HEK293 (cell line): ENCODE measurements at regions not wholly inside any gene's neighbourhood (a gene's known extent, or its start where the extent isn't known, plus 50 kb on each side); places are given as distances from the start of the nearest gene placed in this dataset.

Source experiments
- CTCF ChIA-PET: fragments of 350-600 bp; formaldehyde crosslinking; extraction: SDS; loops from one replicate; lab custom pipeline; 2021; ENCODE audit warnings: antibody characterized with exemption; lab: Yijun Ruan, JAX
- POLR2A ChIA-PET: fragments of 300-600 bp; formaldehyde crosslinking; extraction: SDS; loops from one replicate; lab custom pipeline; 2020; ENCODE audit warnings: antibody characterized with exemption, inconsistent platforms; lab: Yijun Ruan, JAX
- H3K27ac ChIP-seq: fragments of 200-500 bp; sonication (Bioruptor generic); 2 replicates; pipeline ENCODE4 v1.5.1; 2014; ENCODE audit warnings: low read depth, low read length, control low read depth, inconsistent platforms; ENCODE audit errors: extremely low read depth
- H3K36me3 ChIP-seq, 2 experiments: fragments of 200-500 bp in 1 of 2; sonication (Bioruptor generic) in 1 of 2; 1 replicate in 1 of 2; 2 replicates in 1 of 2; pipeline ENCODE4 v1.5.1; 2014 to 2017; ENCODE audit warnings: inconsistent platforms in 2 of 2, low read length in 2 of 2; ENCODE audit not compliant: control insufficient read depth in 2 of 2, insufficient read depth in 1 of 2
- H3K4me1 ChIP-seq: fragments of 200-500 bp; sonication (Bioruptor generic); 2 replicates; pipeline ENCODE4 v1.5.1; 2014; ENCODE audit warnings: mild to moderate bottlenecking, low read length, inconsistent platforms; ENCODE audit not compliant: control insufficient read depth, insufficient read depth
- H3K4me3 ChIP-seq: 2 replicates; pipeline ENCODE4 v1.5.1; 2011; ENCODE audit warnings: low read depth, mild to moderate bottlenecking, control low read depth, low read length, moderate library complexity
- H3K9me3 ChIP-seq: fragments of 200-500 bp; sonication (Bioruptor generic); 2 replicates; pipeline ENCODE4 v1.5.1; 2014; ENCODE audit warnings: low read depth, low read length, inconsistent platforms; ENCODE audit not compliant: control insufficient read depth, insufficient read depth
- SETDB1 ChIP-seq: IDR thresholded peaks from one replicate; pipeline ENCODE4 v1.6.1; 2017; ENCODE audit warnings: mild to moderate bottlenecking, low read length, moderate library complexity, mixed read lengths; ENCODE audit not compliant: insufficient read length
- SP3 ChIP-seq: fragments of 450-650 bp; formaldehyde crosslinking; IDR thresholded peaks from 2 replicates; pipeline ENCODE4 v1.5.1; 2016; ENCODE audit warnings: missing biosample characterization, missing genetic modification characterization
- TRIM28 ChIP-seq: IDR thresholded peaks from 2 replicates; pipeline ENCODE4 v1.6.1; 2011; ENCODE audit warnings: low read length, control low read depth, borderline replicate concordance
- ZNF121 ChIP-seq: fragments of 450-650 bp; formaldehyde crosslinking; IDR thresholded peaks from 2 replicates; pipeline ENCODE4 v1.5.1; 2016; ENCODE audit warnings: missing biosample characterization, missing genetic modification characterization
- ZNF132 ChIP-seq: fragments of 450-650 bp; formaldehyde crosslinking; IDR thresholded peaks from 2 replicates; pipeline ENCODE4 v1.5.1; 2017; ENCODE audit warnings: missing biosample characterization, missing genetic modification characterization, borderline replicate concordance
- ZNF2 ChIP-seq: fragments of 450-650 bp; formaldehyde crosslinking; IDR thresholded peaks from 2 replicates; pipeline ENCODE4 v1.5.1; 2016; ENCODE audit warnings: missing biosample characterization, missing genetic modification characterization
- ZNF23 ChIP-seq: fragments of 450-650 bp; formaldehyde crosslinking; IDR thresholded peaks from 2 replicates; pipeline ENCODE4 v1.5.1; 2016; ENCODE audit warnings: missing biosample characterization, missing genetic modification characterization, borderline replicate concordance
- ZNF302 ChIP-seq: fragments of 450-650 bp; formaldehyde crosslinking; IDR thresholded peaks from 2 replicates; pipeline ENCODE4 v1.5.1; 2016; ENCODE audit warnings: missing biosample characterization, missing genetic modification characterization, low read depth
- ZNF335 ChIP-seq: fragments of 450-650 bp; formaldehyde crosslinking; conservative IDR thresholded peaks from 2 replicates; pipeline ENCODE4 v1.5.1; 2016; ENCODE audit warnings: missing biosample characterization, missing genetic modification characterization
- ZNF416 ChIP-seq: fragments of 450-650 bp; formaldehyde crosslinking; IDR thresholded peaks from 2 replicates; pipeline ENCODE4 v1.5.1; 2016; ENCODE audit warnings: missing biosample characterization, missing genetic modification characterization
- ZNF48 ChIP-seq: fragments of 450-650 bp; formaldehyde crosslinking; IDR thresholded peaks from 2 replicates; pipeline ENCODE4 v1.5.1; 2016; ENCODE audit warnings: missing biosample characterization, missing genetic modification characterization
- ZNF548 ChIP-seq: fragments of 450-650 bp; formaldehyde crosslinking; IDR thresholded peaks from 2 replicates; pipeline ENCODE4 v1.5.1; 2016; ENCODE audit warnings: missing biosample characterization, missing genetic modification characterization
- ZNF585B ChIP-seq: fragments of 450-650 bp; formaldehyde crosslinking; IDR thresholded peaks from 2 replicates; pipeline ENCODE4 v1.5.1; 2016; ENCODE audit warnings: missing biosample characterization, missing genetic modification characterization
- ZNF654 ChIP-seq: fragments of 450-650 bp; formaldehyde crosslinking; IDR thresholded peaks from 2 replicates; pipeline ENCODE4 v1.5.1; 2016; ENCODE audit warnings: low read depth, missing biosample characterization, missing genetic modification characterization
- ZNF664 ChIP-seq: fragments of 450-650 bp; formaldehyde crosslinking; IDR thresholded peaks from 2 replicates; pipeline ENCODE4 v1.5.1; 2016; ENCODE audit warnings: missing biosample characterization, missing genetic modification characterization
- ZNF837 ChIP-seq: fragments of 450-650 bp; formaldehyde crosslinking; IDR thresholded peaks from 2 replicates; pipeline ENCODE4 v1.5.1; 2016; ENCODE audit warnings: missing biosample characterization, missing genetic modification characterization
- TF ChIP-seq, protein P1 (sequence below): fragments of 450-650 bp; formaldehyde crosslinking; IDR thresholded peaks from 2 replicates; pipeline ENCODE4 v1.5.1; 2016; ENCODE audit warnings: missing biosample characterization, missing genetic modification characterization
- TF ChIP-seq, protein P2 (sequence below): fragments of 450-650 bp; formaldehyde crosslinking; IDR thresholded peaks from 2 replicates; pipeline ENCODE4 v1.5.1; 2016; ENCODE audit warnings: missing biosample characterization, missing genetic modification characterization
- TF ChIP-seq, protein P3 (sequence below): fragments of 450-650 bp; formaldehyde crosslinking; IDR thresholded peaks from 2 replicates; pipeline ENCODE4 v1.5.1; 2016; ENCODE audit warnings: missing biosample characterization, missing genetic modification characterization, borderline replicate concordance

DNA sequence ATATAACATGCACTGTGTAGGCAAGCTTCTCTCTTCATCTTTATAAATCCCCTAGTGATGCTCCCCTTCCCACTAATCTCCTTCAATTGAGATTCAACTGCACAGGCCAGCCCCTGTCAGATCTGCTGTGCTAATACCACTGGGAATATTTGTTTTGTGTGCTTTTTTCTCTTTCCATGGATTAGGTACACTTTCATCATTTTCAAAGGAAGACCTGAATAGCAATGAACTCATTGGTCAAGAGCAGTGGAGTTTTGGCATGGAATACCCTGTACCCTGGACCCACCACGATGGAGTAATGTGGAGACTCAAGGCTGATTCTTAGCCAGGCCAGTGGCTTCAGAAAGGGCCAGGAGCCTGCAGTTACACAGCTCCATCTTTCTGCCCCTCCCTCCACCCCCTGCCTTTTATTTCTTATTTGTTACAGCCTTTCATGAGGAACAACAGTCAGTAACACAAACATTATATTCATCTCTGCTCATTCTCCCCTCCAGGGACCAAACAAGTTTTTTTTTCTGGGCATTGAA lies 75.4 kb upstream of the KCNG1 start:
- no peaks in the 10 kb centered on the region for H3K9me3 ChIP-seq
- no peaks in the 10 kb centered on the region for H3K36me3 ChIP-seq
- ChIA-PET POLR2A (no interaction called here), CTCF (no interaction called here)
- no peak overlapping the region for H3K27ac ChIP-seq
- H3K4me1 ChIP-seq = no peaks in the 10 kb centered on the region
- TF ChIP-seq SP3 (tag by site-specific recombination) (no peak), ZNF664 (tag by site-specific recombination) (no peak), TRIM28 (no peak), ZNF48 (no peak), ZNF654 (no peak), ZNF585B (tag by site-specific recombination) (no peak), ZNF548 (tag by site-specific recombination) (no peak), ZNF121 (tag by site-specific recombination) (no peak), ZNF335 (tag by site-specific recombination) (no peak), ZNF416 (tag by site-specific recombination) (no peak), ZNF837 (no peak), SETDB1 (no peak), ZNF2 (tag by site-specific recombination) (no peak), ZNF132 (tag by site-specific recombination) (no peak), ZNF23 (tag by site-specific recombination) (no peak), ZNF302 (tag by site-specific recombination) (no peak)
- TF ChIP-seq, protein P1, sequence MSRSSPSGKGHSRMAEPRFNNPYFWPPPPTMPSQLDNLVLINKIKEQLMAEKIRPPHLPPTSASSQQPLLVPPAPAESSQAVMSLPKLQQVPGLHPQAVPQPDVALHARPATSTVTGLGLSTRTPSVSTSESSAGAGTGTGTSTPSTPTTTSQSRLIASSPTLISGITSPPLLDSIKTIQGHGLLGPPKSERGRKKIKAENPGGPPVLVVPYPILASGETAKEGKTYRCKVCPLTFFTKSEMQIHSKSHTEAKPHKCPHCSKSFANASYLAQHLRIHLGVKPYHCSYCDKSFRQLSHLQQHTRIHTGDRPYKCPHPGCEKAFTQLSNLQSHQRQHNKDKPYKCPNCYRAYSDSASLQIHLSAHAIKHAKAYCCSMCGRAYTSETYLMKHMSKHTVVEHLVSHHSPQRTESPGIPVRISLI (tag by site-specific recombination) = no peak
- TF ChIP-seq, protein P2, sequence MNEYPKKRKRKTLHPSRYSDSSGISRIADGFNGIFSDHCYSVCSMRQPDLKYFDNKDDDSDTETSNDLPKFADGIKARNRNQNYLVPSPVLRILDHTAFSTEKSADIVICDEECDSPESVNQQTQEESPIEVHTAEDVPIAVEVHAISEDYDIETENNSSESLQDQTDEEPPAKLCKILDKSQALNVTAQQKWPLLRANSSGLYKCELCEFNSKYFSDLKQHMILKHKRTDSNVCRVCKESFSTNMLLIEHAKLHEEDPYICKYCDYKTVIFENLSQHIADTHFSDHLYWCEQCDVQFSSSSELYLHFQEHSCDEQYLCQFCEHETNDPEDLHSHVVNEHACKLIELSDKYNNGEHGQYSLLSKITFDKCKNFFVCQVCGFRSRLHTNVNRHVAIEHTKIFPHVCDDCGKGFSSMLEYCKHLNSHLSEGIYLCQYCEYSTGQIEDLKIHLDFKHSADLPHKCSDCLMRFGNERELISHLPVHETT (tag by site-specific recombination) = no peak
- TF ChIP-seq, protein P3, sequence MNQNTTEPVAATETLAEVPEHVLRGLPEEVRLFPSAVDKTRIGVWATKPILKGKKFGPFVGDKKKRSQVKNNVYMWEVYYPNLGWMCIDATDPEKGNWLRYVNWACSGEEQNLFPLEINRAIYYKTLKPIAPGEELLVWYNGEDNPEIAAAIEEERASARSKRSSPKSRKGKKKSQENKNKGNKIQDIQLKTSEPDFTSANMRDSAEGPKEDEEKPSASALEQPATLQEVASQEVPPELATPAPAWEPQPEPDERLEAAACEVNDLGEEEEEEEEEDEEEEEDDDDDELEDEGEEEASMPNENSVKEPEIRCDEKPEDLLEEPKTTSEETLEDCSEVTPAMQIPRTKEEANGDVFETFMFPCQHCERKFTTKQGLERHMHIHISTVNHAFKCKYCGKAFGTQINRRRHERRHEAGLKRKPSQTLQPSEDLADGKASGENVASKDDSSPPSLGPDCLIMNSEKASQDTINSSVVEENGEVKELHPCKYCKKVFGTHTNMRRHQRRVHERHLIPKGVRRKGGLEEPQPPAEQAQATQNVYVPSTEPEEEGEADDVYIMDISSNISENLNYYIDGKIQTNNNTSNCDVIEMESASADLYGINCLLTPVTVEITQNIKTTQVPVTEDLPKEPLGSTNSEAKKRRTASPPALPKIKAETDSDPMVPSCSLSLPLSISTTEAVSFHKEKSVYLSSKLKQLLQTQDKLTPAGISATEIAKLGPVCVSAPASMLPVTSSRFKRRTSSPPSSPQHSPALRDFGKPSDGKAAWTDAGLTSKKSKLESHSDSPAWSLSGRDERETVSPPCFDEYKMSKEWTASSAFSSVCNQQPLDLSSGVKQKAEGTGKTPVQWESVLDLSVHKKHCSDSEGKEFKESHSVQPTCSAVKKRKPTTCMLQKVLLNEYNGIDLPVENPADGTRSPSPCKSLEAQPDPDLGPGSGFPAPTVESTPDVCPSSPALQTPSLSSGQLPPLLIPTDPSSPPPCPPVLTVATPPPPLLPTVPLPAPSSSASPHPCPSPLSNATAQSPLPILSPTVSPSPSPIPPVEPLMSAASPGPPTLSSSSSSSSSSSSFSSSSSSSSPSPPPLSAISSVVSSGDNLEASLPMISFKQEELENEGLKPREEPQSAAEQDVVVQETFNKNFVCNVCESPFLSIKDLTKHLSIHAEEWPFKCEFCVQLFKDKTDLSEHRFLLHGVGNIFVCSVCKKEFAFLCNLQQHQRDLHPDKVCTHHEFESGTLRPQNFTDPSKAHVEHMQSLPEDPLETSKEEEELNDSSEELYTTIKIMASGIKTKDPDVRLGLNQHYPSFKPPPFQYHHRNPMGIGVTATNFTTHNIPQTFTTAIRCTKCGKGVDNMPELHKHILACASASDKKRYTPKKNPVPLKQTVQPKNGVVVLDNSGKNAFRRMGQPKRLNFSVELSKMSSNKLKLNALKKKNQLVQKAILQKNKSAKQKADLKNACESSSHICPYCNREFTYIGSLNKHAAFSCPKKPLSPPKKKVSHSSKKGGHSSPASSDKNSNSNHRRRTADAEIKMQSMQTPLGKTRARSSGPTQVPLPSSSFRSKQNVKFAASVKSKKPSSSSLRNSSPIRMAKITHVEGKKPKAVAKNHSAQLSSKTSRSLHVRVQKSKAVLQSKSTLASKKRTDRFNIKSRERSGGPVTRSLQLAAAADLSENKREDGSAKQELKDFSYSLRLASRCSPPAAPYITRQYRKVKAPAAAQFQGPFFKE (tag by site-specific recombination) = no peak
- no peak overlapping the region for H3K4me3 ChIP-seq
